HG02852 (cell line): ENCODE measurements at regions not wholly inside any gene's neighbourhood (a gene's known extent, or its start where the extent isn't known, plus 50 kb on each side); places are given as distances from the start of the nearest gene placed in this dataset.

Experiments used
- ATAC-seq: cut with Tn5 transposase; IDR thresholded peaks from one replicate; pipeline ENCODE4 v1.9.1; 2021; ENCODE audit warnings: mild to moderate bottlenecking, moderate library complexity; ENCODE audit not compliant: unreplicated experiment

GRCh38 chr12:74899031-74899829, 310.4 kb downstream of the KCNC2 start:
- no peak for ATAC-seq

- ATAC-seq: no peak
Measured at GRCh38 chr12:74900232-74900631, 309.4 kb downstream of the KCNC2 start.

DNA sequence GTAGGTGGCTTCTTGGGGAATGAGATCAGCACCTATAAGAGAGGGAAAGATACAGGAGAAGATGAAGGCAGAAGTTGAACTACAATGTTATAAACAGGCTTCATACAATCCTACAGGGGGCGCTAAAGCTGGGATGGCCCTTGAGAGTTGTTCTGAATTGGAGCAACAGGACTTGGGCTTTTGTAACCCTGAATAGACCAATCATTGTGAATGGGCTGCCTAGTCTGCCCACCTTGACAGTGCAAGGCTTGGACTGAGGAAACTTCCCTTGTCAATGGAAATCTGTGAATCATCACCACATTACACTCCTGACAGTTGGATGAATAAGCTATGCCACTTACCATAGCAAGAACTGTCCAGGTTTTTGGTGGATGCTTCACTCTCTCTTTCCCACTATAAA, 306.1 kb downstream of the KCNC2 start:
- ATAC-seq: no peak

- ATAC-seq: no peak
Measured at GRCh38 chr12:74906224-74906623, 303.4 kb downstream of the KCNC2 start.

- ATAC-seq: no peak
Measured at GRCh38 chr12:74910831-74911230, 298.8 kb downstream of the KCNC2 start.

DNA sequence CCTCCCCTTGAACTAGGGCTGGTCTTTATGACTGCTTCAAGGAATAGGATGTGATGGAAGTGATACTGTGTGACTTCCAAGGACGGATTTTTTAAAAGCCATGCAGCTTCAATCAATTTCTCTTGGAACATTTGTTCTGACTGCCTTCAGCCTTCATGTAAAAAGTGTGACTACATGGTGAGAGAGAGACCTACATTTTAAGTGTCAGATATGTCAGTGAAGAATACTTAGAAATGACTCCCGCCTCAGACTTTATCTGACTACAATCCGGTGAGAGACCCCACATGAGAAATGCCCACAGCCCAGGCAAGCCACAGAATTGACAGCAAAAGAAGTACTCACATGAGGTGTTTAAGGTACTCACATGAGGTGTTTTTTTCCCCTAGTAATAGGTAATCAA, 295.3 kb downstream of the KCNC2 start:
- no peak for ATAC-seq

DNA sequence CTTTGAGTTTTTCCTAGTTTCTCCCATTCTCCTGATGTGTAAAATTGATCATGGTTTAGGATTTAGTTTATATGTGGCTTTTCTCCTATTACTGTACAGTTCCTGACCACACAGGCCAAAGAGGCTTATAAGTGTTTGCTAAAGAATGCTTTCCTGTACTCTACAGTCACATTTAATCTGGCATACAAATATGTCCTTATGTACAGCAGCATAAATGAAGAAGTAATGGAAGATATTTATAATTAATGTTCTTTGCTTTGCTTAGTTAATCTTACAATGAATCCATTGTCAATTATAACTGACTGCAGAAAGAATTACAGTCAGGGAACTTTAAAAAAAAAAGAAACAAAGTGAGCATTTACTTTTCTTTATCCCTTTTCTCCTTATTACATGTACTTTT, 293.9 kb downstream of the KCNC2 start:
- ATAC-seq: no peak

DNA sequence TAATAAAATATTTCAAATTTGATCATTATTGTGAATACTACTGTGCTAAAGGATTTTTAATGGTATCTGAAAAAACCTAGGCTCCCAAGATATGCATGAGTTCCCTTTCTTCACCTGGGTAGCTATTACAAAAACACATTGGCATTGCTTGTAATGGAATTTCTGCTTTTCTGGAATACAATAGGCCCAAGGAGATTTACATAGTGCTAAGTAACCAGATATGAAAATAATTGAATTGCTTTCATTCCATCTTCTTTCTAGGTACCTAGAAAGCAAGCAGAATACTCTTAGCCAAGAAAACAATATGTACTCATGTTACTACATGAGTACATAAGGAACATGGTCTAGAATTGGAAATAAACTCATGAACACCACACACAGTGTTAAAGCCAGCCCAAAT, 291.9 kb downstream of the KCNC2 start:
- no peak for ATAC-seq

- no peak for ATAC-seq
Measured at GRCh38 chr12:74918291-74918690, 291.3 kb downstream of the KCNC2 start.

DNA sequence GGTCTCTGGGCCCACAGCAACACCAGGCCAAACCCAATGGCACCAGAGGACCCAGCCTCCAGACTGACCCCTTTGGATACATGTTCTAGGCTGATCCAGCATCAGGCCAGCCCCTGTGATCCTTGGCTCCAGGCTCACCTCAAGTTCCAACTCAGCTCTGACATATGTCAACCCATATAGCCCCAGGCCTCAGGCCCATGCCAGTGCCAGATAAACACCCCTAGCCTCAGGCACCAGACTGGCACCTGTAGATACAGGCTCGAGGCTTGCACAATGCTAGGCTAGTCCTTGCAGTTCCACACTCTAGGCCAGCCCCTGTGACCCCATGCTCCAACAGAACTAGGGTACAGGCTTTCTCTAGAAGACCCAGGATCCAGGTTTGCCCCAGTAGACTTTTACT, 287.5 kb downstream of the KCNC2 start:
- ATAC-seq: no peak

- ATAC-seq: no peak
Measured at GRCh38 chr12:74922642-74923041, 287.0 kb downstream of the KCNC2 start.

DNA sequence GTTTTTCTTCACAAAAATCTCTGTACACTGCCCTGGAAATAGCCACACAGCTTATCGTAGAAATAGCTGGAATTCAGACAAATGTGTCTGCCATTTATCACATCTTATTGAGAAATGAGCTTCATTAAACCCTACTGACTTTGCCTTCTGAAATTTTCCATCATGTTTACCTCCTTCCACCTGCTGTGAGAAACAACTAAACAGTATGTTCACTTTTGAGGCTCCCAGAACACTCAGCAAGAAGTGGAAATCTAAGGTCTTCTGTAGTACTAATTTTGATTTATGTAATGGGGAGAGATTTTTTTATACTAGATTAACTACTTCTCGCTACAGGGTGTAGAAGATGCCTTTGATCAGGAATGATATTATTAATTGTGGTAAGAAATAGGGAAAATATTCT, 268.0 kb downstream of the KCNC2 start:
- no peak for ATAC-seq

- no peak for ATAC-seq
Measured at GRCh38 chr12:74945771-74946198, 263.9 kb downstream of the KCNC2 start.

GRCh38 chr12:74953697-74954096, 255.9 kb downstream of the KCNC2 start:
- no peak for ATAC-seq

DNA sequence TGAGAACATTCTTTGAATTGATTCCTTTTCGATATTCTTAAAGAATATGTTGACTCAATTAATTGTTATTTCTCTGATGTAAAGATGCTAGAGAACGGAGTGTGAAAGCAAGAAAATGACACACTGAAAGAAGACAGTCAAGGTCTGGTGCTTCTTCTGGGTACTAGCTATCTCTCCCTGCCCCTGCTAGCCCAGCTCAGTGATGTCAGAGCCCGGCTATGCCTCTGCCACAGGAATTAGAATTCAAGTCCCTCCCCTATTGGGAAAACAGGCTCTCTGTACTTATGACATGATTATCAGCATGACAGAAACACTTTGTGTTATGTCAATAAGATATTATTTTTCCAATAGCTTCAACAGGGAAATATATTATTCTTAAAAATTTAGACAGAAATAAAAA, 252.4 kb downstream of the KCNC2 start:
- no peak for ATAC-seq

- no peak for ATAC-seq
Measured at GRCh38 chr12:74957634-74958033, 252.0 kb downstream of the KCNC2 start.

GRCh38 chr12:74959657-74960056, 250.0 kb downstream of the KCNC2 start:
- ATAC-seq: no peak

DNA sequence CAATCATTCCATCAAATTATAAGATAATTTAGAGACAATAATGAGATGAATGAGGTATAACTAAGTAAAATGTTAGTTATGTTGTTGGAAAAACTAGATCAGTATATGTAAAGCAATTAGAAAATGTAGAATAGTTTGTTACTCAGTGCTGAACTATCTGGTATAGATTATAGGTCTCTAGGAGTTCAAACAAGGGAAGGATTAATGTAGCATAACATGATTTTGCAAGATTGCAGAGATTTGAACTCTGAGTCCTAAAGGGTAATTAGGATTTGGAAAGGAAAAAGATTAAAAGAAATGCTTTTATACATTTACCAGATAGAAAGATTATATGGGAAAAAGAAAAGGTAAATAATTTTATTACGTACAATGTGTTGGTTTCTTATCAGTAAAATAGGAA, 246.3 kb downstream of the KCNC2 start:
- no peak for ATAC-seq

DNA sequence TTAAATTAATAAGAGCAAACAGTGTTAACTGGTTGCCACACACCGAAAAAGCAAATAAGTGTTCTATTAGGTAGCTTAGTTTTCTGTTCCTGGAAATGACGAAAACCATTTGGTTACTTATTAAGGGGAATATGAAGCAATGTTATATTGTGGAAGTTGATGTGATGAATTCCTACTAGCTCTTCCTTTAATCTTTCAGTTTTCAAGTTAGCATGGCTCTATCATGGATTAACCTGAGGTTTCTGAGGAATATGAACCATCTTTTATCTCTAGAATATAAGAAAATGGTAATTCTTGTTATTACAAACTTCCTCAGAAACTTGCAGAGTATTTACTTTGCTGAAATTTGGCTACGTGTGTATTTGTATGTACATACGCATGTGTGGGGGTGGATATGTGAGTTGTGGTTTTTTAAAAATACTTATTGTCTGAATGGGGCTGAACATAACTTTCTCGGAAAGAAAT, 245.7 kb downstream of the KCNC2 start:
- no peak for ATAC-seq

DNA sequence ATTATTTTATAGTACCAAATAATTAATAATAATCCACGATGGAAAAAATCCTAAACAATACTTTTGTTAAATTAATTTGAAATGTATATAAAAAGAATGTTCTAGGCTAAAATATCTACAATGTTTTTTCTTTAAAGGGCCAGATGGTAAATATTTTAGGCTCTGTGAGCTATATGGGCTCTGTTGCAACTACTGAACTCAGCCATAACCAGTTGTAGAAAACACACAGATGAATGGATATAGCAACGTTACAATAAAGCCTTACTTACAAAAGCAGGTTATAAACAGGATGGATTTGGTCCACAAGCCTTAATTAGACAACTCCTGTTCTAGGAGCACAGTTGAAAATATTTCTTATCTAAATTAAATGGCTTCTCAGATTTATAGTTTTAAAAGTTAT, 245.2 kb downstream of the KCNC2 start:
- no peak for ATAC-seq

DNA sequence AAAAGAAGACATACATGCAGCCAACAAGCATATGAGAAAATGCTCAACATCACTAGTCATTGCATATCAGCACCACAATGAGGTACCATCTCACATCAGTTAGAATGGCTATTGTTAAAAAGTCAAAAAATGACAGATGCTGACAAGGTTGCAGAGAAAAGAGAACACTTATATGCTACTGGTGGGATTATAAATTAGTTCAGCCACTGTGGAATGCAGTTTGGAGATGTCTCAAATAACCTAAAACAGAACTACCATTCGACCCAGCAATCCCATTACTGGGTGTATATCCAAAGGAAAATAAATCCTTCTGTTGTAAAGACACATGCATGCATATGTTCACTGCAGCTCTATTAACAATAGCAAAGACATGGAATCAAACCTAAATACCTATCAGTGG, 238.4 kb downstream of the KCNC2 start:
- no peak for ATAC-seq

- no peak for ATAC-seq
Measured at GRCh38 chr12:74977832-74978481, 231.7 kb downstream of the KCNC2 start.
